HG02885 (cell line): ENCODE measurements at regions not wholly inside any gene's neighbourhood (a gene's known extent, or its start where the extent isn't known, plus 50 kb on each side); places are given as distances from the start of the nearest gene placed in this dataset.

Experiments
- ATAC-seq: cut with Tn5 transposase; IDR thresholded peaks from one replicate; pipeline ENCODE4 v1.9.1; 2021; ENCODE audit warnings: mild to moderate bottlenecking; ENCODE audit not compliant: unreplicated experiment, poor library complexity

- ATAC-seq = no peak
Observed at GRCh38 chr20:17077030-17077429, 149.8 kb upstream of the PCSK2 start.

- ATAC-seq = no peak
Observed at GRCh38 chr20:17083738-17084137, 143.1 kb upstream of the PCSK2 start.

GRCh38 chr20:17084909-17085308 is 141.9 kb upstream of the PCSK2 start:
- no peak for ATAC-seq

DNA sequence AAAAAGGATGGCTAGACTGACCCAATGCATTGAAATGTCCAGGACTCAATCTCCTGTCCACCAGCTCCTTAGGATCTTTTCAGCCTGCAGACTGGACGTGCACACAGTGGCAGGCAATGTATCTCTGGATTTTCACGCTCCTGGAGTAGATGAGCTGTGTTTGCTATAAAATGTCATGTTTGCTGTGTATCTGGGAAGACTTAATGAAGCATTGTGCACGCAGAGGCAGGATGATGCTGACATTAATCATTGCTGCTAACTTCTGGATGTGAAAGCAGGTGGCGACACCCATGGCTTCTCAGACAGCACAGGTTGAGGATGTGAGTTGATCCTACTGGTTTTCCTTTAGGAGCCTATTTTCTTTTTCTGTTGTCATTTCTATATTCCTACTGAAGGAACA is 133.1 kb upstream of the PCSK2 start:
- ATAC-seq = no peak

DNA sequence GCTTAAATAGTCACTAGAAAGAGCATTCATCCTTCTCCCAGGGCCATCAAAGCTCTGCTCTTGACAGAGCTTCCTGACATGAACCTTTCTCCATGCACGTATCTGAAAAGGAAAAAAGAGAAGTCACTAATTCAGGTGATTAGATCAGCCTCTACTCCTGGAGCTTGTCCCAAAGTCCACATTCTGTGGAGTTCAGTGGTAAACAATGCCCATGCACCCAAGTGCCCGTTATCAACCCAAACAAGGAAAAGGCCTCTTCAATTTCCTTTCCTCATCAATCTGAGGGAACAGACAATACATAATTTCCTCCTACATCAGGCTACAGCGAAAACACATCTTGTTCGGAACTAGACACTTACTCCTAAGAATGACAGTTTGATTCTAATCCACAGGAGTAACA is 129.2 kb upstream of the PCSK2 start:
- ATAC-seq = no peak

DNA sequence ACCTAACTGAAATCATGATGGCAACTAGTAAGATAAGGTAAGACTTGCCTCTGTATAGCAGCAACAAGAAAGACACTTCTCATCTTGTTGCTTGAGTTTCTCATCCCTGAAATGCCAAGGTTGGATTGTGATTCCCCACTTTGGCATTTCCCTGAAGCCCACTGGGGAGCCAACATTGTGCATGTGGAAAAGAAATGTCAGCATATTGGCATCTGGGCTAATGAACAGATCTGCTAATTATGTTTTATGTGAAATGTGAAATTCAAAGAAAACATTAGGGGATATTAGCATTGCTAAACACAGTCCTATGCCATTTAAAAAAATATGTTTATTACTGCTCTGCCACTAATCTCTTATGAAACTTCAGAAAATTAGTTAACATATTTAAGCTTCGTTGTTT is 126.3 kb upstream of the PCSK2 start:
- ATAC-seq = no peak

- no peak for ATAC-seq
Observed at GRCh38 chr20:17107127-17107526, 119.7 kb upstream of the PCSK2 start.

DNA sequence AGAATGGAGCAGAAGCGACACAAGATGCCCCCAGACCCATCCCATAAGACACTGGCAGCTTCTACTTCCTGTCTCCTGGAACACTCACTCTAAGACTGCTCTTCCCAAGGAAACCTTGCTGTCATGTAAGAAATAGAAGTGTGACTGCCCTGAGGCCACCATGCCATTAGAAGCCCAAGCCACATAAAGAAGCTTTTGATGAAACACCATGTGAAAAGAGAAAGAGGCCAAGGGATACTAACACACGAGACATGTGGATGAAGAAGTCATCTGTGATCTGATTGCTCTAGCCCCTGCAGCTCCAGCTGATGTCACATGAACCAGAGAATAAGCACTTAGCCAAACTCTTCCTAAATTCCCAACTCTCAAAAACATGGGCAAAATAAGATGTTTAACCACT is 117.9 kb upstream of the PCSK2 start:
- ATAC-seq = no peak

DNA sequence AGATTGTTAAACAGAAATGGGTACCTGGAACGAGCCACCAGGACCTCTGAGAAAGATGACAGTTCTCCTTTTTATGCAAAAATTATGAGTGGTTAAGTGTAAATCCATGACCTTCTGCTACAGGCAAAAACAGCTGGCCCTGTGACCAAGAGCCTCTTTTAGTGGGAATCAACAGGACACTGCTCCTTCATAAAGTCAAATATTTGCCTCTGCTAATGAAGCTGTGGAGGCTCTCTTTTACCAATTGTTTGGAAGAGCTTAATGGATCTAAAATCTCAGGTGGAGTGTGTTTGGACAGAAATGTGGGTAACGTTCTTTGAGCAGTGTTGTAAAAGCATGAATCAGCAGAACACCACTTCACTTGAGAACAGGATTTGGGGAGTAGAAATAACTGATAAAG is 117.5 kb upstream of the PCSK2 start:
- ATAC-seq = no peak

DNA sequence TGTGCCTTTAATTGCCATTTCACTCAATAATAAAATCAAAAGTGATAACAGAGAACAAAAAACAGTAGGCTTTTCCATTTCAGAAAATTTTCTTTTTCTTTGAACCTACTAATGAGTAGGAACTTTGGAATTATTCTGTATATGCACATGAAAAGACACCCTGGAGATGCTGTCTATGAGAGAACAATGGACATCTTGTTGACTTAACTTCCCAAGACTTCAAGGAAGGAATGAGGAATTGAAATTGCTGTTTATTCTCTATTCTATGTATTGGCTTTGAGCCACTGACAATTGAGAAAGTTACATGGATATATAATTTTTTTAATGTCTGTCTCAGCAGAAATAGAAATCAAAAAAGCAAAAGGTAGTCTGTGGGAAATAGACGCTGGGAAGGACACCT is 98.6 kb upstream of the PCSK2 start:
- no peak for ATAC-seq

DNA sequence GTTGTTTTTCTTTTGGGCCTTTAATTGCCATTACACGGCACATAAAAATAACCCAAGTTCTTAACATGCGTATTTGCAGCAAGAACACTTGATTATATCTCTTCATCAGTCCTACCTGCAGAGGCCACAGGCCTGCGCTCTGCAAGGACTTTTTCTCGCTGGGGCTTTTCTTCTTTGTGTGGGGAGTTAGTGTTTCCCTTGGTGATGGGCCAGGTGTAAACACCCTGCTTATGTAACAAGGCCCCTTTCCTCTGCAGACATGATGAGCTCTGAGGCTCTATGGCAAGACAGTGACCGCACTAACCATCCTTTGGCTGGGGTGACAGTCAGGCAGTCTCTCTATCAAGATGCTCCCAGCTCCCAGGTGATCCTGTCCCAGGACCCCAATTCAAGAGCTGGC is 97.8 kb upstream of the PCSK2 start:
- ATAC-seq = no peak

GRCh38 chr20:17137692-17138091 is 89.1 kb upstream of the PCSK2 start:
- no peak for ATAC-seq

GRCh38 chr20:17138237-17138636 is 88.6 kb upstream of the PCSK2 start:
- no peak for ATAC-seq

- no peak for ATAC-seq
Observed at GRCh38 chr20:17140894-17141293, 85.9 kb upstream of the PCSK2 start.

GRCh38 chr20:17141568-17141967 is 85.3 kb upstream of the PCSK2 start:
- no peak for ATAC-seq

- ATAC-seq = no peak
Observed at GRCh38 chr20:17142666-17143065, 84.2 kb upstream of the PCSK2 start.

GRCh38 chr20:17150858-17151257 is 76.0 kb upstream of the PCSK2 start:
- ATAC-seq = no peak

- ATAC-seq = no peak
Observed at GRCh38 chr20:17155401-17155800, 71.4 kb upstream of the PCSK2 start.

DNA sequence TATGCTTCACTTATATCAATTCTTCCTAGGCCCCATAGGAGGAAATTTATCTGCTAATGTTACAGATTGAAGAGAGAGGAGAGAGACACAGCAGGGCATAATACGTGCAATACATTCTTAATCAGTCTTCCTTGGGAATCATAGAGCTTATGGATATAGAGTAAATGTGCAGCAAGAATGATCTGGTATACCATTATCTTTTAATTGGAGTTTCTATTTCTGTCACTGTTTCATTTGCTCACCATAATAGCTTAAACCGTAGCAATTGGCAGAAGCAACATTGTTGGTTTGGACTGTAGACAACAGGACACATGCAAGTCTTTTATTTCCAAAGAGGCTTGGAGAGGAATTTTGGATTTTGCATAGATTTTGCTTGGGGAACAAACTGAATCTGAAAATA is 68.1 kb upstream of the PCSK2 start:
- ATAC-seq = no peak

DNA sequence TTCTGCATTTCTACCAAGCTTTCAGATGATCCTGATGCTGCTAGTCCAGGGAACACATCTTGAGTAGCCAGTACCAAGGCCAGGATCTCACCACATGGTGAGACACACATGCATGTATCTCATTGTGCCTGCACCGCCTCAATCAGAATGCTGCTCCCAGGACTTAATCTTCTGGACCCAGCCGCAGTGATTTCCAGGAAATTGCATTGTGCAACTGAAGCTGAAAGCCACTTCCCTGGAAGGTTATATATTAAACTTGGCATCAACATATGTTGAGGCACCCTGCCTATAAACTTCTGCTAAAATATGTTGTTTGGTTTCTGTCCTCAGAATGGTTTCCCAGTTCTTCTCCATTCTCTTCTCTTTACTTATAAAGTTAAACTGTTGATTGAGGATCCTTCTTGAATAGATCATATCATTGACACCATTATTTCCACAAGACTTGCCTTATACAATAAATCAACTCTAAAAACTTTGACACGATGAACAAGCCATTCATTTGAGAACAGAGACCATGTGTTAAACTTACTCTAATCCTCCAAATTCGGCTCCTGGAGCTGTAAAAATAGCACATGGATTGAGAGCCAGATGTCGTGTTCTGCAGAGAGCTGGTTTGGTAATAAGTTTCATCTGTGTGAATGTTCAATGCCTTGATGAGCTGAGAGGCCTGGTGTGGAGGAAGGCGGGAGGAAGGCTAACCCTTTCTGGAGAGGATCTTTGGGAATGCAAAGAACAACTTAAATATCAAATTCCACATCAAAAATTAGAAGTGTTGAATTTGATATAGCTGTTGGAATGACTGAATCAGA is 65.0 kb upstream of the PCSK2 start:
- ATAC-seq = no peak

DNA sequence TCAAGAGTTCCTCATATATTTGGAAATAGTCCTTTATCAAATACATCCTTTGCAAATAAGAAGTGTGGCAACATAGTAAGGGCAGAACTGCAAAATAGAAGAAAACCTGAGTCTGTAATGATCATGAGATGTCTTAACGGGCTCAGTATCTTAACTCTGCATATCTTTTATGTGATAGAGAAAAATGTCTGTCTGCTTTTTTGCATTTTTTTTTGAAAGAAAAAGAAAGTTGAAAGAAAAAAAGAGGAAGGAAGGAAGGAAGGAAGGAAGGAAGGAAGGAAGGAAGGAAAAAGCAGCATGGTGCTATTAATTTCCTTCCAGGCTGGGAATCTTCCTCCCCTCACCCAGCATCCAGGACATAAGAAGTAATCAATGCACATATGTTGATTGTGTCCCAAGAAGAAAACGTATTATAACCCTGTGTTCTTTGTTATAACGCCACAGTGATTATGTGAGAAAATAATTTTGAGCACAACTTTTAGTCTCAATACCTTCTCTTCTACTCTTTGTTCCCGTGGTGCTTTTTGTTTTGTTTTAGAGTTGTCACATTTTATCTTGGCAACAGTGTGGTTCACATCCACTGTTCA is 58.7 kb upstream of the PCSK2 start:
- ATAC-seq = no peak

DNA sequence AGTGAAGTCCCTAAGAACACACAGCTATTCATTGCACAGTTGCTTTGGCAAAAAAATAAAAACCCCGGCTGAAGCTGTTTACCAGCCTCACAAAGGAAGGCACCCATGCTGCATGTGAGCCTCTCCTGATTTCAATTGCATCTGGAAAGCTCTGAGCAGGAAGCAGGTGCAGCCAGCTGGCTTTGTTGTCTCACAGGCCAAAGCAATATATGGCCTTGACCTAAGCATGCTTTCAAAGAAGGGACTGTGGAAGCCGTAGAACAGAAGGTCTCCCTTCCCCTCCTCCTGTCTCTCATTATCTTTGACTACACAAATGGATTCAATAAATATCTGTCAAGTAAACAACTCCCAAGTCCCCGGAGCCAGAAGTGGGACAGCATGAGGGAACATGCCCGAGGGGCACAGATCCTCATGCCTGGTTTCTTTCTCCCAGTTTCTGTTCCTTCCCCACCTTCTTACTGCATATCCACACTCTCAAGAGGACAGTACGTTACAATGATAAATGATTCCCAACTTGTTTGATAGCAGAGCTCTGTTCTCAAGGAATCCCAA is 57.2 kb upstream of the PCSK2 start:
- ATAC-seq = no peak
